Stimulated activated CD8-positive, alpha-beta memory T cell treated with anti-CD3 and anti-CD28 coated beads, Interleukin-2, amount 100 ng/mL, for 48 hours (primary cell): ENCODE measurements at regions not wholly inside any gene's neighbourhood (a gene's known extent, or its start where the extent isn't known, plus 50 kb on each side); places are given as distances from the start of the nearest gene placed in this dataset.
"Not testable (repeated sequence)": the region's sequence is repeated elsewhere in the genome, so short reads cannot be mapped to it uniquely, and the experiment has no call there.

ENCODE experiments used
- DNase-seq, 2 donors: peaks; one replicate each; pipeline ENCODE4 v3.0.0-alpha.2; 2020; ENCODE audit warnings: low read depth in 2 of 2

DNA sequence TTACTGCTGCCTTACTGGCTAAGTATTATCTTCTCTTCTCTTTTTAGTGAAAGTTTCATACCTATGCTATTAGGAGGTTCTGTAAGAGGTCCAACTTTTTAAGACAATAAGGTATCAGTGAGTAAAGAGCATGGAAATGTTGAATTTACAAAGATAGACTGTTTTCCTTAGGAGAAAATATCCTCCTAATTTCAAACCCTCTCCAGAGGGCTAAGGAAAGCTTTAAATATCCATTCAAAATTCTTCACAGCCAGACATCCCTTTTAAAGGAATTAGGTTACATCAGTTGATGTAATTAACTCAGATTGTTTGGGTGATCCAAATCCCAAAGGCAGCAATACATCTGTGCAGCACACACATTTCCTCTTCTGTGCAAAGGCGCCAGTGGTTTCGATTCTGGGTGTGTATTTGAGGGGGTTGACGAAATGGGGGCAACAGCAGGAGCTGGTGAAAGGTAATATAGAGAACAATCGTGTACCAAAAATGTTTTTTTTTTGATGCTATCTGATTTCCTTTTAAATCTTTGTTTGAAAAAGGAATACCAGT, 273.8 kb upstream of the RPS23 start:
- no peak for DNase-seq

DNA sequence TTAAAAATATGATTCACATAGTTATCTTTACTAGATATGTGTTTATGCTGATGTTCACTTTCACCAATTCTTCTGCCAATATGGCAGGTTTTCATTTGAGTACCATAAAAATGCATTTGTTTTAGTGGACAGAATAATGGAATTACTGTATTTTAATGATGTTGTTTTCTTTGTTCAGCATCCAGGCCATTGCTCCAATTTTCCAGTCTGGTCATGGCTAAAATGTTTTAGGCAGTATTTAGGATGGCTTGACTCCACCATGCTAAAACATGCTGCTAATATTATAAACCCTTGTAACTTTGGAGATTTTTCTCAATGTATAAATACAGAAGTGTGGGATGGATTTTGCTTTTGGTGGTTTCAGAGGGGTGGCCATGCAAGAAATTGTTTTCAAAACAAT, 273.0 kb upstream of the RPS23 start:
- DNase-seq, result no peak

DNA sequence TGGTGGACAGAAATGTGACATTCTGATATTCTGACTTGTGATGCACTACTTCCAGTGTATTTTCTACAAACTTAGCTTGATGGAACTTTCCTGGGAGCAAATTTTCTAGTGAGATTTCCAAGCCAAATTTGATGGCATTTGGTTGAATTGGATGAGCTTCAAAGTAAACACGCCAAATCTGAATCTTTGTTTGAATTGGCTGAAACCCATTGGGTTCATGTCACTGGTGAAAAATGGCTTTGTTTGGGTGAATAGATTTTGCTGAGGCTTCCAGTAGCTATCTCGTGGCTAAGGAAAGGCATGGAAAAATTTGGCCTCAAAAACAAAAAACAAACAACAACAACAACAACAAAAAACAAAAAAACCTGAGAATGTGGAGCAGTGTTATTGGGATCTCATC, 271.1 kb upstream of the RPS23 start:
- DNase-seq, result no peak

DNA sequence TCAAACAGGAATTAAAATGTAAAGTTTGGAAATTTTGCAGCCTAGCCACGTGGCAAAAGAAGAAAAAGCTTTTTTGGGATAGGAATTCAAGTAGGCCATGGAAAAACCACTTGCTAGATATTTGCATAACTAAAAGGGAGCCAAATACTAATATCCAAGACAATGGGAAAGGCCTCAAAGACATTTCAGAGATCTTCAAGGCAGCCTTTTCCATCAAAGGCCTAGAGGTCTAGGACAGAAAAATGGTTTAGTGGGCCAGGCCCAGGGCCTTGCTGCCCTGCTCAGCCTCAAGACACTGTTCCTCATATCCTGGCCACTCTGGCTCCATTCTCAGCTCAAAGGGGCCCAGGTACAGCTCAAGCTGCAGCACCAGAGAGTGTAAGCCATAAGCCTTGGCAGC, 265.9 kb upstream of the RPS23 start:
- no peak for DNase-seq

DNA sequence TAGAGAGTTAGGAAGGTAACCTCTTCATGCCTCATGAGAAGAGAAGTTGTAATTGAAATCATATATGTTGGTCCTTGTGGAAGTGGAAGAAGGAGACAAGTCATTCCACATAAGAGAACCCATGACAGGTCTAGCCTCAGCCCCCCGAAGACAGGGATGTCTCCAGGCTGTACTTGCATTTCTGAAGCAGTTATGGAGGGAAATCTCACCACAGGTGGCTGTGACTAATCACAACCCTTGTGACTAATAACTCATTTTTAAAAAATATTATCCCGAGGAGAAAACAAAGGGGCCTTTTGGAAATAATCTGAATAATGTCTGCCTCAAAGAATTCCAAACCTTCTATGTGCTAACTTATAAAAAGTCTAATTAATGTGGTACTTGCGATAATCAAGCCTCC, 262.1 kb upstream of the RPS23 start:
- no peak for DNase-seq

DNA sequence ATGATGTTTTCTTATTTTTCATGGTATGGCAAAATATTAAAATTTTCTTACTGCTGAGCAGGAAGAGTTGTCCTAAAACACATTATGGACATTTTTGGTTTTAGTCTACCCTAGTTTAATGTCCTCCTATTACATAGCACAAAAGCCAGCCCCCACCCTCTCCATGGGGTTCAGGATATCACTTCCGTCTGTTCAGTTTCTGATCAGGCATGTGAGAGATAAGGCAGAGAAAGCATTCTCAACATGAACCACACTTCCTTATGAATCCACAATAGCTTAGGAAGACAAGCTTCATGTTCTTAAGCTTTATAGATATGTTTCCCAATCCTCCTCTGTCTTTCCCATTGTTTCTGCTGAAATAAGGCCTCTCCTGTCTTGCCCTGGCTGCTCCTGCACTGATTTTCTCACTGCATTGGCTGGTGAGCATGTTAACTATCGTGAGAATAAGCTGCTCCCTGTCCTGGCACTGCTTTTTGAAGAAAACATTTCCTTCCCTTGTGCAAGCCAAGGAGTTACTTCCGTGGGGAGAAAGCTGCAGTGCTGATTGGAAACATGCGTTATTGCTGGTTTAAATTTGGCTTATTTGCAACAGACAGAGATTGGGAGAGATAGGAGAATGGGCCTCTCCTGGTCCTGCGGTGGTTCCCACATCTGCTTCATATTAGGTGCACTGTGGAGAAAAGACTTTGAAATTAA, 260.3 kb upstream of the RPS23 start:
- no peak for DNase-seq

DNA sequence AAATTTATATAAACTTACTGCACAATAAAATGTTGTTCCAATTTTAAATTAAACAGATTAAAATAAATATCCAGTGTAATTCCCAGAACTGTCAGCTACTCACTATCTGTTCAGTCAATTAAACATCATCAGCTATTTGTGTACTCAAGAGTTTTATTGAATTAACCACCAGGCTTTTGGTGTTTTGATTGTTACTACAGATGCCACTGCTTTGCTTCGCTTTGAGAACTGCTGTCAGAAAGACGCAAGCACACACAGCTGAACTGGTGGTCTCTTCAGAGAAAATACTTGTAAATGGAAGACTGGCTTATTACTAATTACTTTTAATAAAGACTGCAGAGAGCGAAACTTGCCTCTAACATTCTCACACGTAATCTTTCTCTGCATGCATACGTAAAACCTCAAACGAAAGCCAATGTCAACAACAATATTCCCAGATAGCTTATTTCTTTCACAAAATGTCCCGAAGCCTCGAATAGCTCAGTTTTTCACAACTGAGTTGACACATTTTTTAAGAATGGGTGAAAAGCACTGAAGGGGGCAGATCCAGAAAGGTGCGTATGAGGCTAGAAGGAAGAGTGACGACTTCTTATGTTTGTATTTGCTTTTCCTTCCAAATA, 259.6 kb upstream of the RPS23 start:
- DNase-seq, result no peak

DNA sequence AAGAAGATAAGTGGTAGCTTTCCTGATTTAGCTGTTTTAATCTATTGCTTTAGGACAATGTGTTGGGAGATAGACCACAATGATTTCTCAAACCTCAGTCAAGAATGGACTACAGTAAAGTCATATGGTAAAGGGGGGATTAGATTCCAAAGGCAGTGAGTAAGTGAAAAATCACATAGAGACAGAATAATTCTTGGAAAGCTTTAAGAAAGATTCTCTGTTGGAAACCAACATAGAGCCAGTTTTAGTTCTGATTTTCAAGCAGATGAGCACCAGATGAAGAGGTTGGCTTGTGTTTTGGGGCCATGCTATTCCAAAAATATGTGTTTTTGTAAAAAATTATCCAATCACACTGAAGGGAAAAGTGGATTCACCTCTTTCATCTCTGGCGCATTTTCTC, 256.8 kb upstream of the RPS23 start:
- no peak for DNase-seq

DNA sequence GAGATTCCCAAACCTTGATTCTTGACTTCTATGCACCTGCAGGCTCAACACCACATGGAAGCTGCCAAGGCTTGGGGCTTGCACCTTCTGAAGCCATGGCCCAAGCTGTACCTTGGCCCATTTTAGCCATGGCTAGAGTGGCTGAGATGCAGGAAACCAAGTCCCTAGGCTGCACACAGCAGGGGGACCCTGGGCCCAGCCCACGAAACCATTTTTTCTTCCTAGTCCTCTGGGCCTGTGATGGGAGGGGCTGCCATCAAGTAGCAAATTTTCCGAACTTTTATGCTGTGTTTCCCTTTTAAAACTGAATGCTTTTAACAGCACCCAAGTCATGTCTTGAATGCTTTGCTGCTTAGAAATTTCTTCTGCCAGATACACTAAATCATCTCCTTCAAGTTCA, 253.9 kb upstream of the RPS23 start:
- not testable (repeated sequence) for DNase-seq

DNA sequence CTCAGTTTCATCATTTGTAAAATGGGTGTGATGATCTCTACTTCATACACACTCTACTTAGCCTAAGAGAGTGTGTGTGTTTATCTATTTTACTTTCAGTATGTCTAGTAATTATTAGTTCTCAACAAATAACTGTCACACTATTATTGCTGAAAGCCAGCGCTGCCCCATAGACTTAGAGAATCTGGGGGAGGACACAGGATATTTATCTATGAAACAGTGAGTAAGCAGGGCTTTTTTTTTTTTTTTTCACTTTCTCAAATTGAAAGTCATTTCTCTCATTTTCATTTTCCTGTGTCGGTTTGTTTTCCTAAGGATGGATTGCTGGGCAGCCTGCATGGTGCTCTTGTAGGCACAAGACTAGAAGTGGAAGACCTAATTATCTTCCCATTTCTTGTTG, 248.4 kb upstream of the RPS23 start:
- DNase-seq, result no peak

DNA sequence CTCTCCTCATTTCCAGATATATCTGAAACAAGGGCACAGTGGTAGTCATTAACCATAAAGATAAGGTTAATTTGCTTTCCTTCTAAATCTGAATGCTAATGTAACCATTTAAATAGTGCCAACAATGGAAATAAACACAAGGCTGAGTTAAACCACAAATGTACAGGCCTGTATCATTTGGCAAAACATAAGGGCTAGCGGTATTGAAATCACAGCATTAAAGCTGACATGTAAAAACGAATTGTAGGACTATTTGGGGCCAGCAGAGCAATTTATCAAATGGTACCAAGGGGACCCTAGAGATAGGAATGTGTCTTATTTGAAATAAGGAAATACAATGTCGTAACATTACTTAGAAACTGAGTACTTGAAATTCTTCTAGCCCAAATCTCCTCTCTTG, 247.5 kb upstream of the RPS23 start:
- DNase-seq, result no peak

DNA sequence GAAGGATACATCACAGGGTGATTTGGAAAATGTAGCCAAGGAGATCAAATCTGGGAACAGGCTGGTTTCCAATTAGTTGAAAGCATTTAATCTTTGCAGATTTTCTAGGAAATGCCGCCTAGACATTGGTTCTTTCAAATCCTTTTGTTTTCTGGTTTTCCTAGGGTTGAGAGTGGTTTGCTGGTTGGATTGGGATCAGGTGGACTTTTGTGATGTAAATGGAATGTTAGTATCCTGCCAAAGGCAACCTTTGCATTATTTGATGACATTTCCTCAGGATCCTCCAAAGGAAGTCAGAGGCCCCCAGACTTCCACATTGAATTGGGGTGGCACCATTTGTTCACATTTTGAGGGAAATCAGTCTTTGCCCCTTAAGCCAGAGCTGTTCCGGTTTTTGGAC, 245.5 kb upstream of the RPS23 start:
- DNase-seq, result no peak

DNA sequence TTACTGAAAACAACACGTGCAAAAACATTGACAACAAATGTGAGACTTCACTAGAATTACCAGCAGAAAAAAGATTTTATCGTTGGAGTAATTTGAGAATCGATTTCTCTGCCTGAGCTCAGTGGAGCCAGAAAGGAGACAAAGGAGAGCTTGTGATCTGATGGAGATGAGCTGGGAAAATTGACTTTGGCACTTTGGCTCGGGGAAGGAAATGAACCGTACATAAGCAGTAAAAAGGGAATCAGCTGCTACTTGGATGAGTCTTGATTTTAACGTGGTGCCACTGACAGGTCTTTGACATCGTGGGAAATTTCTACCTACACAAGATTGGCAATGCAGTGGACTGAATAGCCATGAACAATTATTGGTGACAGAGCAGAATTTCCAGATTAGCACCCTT, 244.7 kb upstream of the RPS23 start:
- no peak for DNase-seq

DNA sequence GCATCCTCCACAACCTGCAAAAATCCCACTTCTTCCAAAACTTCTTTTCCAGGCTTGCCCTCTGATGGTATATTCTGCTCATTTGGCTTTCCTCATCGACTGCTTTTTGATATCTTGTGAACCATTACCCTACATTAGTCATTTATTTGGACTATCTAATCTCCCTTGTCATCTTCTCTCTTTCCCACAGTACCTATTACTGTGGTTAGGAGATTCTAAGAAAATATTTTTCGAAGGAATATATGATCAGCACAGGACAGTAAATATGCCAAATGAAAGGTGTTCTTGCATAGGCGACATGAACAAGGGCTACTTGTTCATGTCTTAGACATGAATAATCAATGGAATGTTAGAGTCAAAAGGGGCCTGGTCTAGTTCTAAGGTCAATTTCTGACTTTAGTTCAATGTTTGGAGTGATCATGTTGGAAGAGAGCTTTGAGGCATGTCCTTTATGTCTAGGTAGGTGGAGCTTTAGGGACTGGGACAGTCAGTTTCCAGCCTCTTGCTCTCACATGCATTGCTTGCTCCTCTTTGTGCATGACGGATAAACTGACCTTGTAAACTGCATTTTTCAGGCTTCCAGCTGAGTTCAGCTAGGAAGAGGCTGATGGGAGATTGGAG, 243.4 kb upstream of the RPS23 start:
- no peak for DNase-seq

DNA sequence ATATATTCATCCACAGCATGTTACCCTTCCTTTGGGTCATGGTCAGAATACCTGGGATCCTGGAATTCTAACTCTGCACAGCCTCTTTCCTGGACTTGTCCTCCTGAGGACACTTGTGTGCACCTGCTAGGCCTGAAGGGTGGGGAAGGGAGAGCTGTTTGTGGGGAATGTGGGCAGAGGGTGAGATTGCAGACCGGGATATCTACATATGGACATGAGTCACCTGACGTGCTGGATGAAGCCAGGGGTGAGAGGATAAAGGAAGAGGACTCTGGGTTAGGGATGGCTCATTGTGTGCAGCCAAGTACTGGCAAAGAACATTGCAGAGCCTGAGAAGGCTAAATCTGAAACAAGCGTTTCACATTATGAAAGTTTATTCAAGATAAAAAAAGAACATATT, 241.4 kb upstream of the RPS23 start:
- no peak for DNase-seq

DNA sequence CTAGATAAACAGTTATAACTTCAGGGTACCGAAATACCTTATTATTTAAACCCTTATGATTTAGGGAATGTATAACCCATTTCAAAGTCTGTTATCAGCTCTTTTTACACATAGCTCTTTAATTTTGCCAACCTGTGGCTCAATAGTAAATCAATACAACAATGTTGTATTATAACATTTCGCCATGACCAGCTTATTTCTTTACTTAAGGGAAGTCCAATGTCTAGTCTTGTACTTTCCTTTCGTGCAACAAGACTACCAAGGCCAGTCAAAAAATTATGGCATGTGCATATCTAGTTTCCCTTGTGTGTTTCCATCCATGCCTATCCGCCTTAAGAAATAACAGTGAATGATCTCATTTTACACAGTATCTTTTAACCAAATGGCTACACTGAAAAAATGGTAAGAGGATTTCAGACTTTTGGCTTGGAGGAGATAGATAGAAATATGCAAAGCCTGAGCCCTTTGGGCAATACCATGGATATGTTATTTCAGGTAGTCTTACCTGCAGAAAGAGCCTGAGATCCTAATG, 239.5 kb upstream of the RPS23 start:
- no peak for DNase-seq

DNA sequence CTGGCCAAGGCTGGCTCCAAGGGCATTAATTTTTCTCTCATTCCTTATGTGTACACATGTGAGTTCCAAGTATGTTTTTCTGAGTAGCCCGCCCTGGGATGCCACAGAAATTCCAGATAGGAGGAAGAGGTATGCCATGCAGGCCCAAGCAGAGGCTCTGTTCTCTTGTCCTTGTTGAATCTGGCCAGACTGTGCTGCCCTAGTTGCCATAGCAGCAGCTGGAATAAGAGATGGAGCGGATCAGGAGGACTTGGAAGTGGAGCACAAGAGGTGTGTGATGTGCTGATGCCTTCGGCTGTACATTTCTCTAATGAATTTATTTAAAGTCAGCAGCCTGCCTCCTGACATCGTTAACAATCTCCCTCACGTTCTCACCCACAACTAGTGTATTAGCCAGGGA, 235.6 kb upstream of the RPS23 start:
- DNase-seq, result no peak

DNA sequence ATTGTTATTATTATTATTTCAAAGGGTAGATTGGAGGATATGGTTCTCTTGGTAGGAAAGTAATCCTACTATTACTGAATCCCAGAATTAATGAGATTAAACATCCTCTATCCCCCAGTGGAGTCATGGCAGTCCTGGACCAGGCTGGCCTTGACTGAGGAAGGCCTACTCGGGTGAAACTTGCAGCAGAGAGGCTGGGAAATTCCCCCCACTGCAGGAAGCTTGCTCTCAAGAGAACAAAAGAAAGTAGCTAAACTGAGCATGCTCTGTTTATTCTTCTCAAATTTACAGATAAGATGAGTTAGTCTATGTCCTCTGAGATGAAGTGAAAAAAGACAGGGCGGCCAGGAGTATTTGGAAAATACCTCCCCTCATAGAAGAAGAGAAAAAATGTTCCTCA, 233.9 kb upstream of the RPS23 start:
- DNase-seq, result no peak

DNA sequence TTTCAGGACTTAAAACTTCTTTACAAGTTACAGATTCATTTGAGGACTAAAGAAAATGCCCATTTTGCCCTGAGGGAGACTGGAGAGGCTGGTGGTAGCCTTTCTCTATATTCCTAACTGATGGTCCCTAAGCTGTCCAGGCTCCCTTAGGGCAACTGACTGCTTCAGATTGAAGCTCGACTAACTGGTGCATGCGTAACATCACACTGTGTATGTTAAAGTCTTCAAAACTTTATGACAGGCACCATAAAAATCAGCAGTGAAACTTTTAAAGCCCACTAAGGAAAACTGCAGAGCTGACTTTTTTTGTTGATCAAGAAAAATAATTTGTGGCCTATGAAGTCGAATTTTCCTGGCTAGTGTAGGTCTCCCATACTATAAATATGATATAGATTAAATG, 233.0 kb upstream of the RPS23 start:
- no peak for DNase-seq

DNA sequence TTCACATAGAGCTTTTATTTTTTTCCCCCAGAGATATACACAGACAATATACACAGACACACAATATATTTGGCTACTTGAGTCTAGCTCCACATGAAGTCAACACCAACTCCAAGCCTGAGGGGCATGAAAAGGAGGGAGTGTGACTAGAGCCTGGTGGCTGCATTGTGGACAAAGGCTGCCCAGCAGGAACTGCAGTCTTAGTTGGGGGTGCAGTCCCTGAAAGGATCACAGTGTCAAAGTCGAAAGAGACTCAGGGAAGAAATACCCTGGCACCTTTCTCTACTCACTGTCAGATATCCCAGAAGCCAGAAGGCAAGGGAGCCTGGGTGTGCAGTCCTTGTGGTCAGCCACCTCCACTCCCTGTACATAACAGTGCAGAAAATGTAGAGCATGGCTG, 231.6 kb upstream of the RPS23 start:
- no peak for DNase-seq

DNA sequence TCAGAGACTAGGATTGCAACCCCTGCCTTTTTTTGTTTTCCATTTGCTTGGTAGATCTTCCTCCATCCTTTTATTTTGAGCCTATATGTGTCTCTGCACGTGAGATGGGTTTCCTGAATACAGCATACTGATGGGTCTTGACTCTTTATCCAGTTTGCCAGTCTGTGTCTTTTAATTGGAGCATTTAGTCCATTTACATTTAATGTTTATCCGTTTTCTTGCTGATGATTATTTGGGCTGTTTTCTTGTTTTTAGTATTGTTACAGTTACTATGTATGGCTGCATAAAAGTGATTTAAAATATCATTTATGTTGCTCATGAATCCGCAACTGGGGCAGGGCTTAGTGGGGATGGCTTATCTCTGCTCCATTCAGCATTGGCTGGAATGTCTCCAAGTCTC, 228.2 kb upstream of the RPS23 start:
- not testable (repeated sequence) for DNase-seq

DNA sequence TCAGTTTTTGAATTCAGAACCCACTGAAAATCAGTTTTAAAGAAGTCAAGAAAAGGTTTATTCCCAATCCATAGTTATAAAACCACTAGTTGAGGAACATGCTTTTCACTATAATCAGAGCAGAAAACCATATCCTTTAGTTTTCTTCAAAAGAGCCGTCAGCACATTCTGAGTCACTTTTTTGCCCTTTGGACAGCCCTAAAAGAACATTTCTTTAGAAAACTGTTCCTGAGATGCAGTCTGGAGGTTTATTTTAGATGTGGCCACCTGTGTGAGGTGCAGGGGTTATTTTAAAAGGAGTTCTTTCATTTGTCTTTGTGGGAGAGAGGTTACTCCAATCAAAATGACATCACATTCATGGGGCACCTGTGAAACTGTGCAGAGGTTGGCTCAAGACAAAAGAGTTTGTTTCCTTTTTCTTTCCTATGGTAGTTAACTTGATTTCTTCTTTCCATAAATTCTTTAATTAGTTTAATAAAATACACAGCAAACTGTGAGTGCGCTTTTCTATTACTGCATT, 221.6 kb upstream of the RPS23 start:
- DNase-seq, result no peak

DNA sequence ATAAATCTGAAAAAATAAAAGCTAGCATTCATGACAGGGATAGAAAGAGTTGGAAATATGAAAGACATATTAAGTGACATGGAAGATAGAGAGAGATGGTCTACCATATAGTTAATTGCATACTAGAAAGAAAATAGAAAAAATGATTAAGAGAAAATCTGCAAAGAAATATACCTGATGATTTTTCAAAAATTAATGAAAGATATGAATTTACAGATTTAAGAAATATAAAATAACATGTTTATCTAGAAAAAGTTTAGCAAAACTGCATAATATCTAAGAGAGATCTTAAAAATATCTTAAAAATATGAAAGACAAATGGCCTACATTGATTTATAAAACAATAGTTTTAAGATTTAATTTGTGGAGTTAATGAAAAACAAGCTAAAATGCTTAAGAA, 219.1 kb upstream of the RPS23 start:
- DNase-seq, result no peak
